ENCODE measurements at regions not wholly inside any gene's neighbourhood (a gene's known extent, or its start where the extent isn't known, plus 50 kb on each side); places are given as distances from the start of the nearest gene placed in this dataset.

DNA sequence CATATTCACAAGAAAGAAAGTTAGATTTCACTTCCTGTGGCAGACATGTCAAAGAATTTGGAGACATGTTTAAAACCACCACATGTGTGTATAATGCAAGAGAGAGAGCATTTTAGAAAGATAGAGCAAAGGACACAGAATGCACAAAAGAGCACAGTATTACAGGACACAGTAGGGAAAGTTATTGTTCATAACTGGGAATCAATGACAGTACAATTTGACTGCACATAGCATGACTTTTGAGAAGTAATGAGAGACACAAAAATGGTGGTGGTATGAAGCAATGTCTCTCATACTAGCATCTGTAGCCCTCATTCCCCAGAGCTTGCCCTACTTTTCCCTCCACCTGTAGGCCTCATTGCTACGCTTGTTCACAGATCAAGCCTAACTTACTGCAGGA lies 499.2 kb downstream of the PTPRC start:
- no TSS peak for BruUV-seq (replicated peaks)
- intact Hi-C loops (cut with micrococcal nuclease; ENCODE audit: unreplicated experiment): no loop called here
- no peak for DNase-seq (ENCODE audit: low spot score)
- H3K27ac ChIP-seq (ENCODE audit: low read depth, low read length, poor library complexity, severe bottlenecking): no peak overlapping the region
- H3K4me3 ChIP-seq (ENCODE audit: low read depth, low read length, poor library complexity, severe bottlenecking): no peak overlapping the region
- H3K4me1 ChIP-seq (ENCODE audit: insufficient read depth, low read length, poor library complexity, severe bottlenecking): no peaks in the 10 kb centered on the region
- no peaks in the 10 kb centered on the region for H3K36me3 ChIP-seq (ENCODE audit: insufficient read depth, low read length, poor library complexity, severe bottlenecking)
- TF ChIP-seq, protein P1, sequence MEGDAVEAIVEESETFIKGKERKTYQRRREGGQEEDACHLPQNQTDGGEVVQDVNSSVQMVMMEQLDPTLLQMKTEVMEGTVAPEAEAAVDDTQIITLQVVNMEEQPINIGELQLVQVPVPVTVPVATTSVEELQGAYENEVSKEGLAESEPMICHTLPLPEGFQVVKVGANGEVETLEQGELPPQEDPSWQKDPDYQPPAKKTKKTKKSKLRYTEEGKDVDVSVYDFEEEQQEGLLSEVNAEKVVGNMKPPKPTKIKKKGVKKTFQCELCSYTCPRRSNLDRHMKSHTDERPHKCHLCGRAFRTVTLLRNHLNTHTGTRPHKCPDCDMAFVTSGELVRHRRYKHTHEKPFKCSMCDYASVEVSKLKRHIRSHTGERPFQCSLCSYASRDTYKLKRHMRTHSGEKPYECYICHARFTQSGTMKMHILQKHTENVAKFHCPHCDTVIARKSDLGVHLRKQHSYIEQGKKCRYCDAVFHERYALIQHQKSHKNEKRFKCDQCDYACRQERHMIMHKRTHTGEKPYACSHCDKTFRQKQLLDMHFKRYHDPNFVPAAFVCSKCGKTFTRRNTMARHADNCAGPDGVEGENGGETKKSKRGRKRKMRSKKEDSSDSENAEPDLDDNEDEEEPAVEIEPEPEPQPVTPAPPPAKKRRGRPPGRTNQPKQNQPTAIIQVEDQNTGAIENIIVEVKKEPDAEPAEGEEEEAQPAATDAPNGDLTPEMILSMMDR (conservative IDR thresholded peaks at IDR 0.05; ENCODE audit: low read depth, low read length): no peak
- TF ChIP-seq EZH2 (IDR thresholded peaks at IDR 0.05; ENCODE audit: borderline replicate concordance, low read depth, low read length, poor library complexity, severe bottlenecking): no peak
- CTCF ChIA-PET: no interaction called here
- POLR2A ChIA-PET (ENCODE audit: low non-redundant PET): no interaction called here
- no peaks in the 10 kb centered on the region for H3K9me3 ChIP-seq (ENCODE audit: low read depth, low read length, poor library complexity, severe bottlenecking)
- H3K27me3 ChIP-seq (replicated peaks; ENCODE audit: insufficient read depth, low read depth, low read length, poor library complexity): no peaks in the 10 kb centered on the region

DNA sequence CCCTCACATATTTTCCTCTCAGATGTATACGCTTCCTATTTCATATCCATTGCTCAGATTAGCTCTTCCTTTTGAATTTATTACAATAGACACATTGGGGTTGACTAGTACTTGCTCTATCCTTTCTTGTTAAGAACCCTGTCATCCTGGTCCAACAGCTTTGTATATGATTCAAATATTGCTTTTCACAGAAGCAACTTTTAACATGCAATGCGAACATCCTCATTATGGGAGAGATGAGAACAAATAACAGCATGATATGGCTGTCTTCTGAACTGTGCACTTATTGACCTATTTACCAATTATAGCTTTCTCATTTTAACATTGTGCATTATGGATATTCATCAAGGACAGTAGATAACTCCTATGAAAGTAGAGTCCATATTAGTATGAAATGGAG lies 510.8 kb downstream of the PTPRC start:
- CTCF ChIA-PET: no interaction called here
- Histone ChIP-seq H3K36me3 (ENCODE audit: insufficient read depth, low read length, poor library complexity, severe bottlenecking) (no peaks in the 10 kb centered on the region), H3K27me3 (replicated peaks; ENCODE audit: insufficient read depth, low read depth, low read length, poor library complexity) (no peaks in the 10 kb centered on the region), H3K4me3 (ENCODE audit: low read depth, low read length, poor library complexity, severe bottlenecking) (no peak overlapping the region), H3K4me1 (ENCODE audit: insufficient read depth, low read length, poor library complexity, severe bottlenecking) (peaks cover 63% of the 10 kb centered on the region), H3K9me3 (ENCODE audit: low read depth, low read length, poor library complexity, severe bottlenecking) (no peaks in the 10 kb centered on the region), H3K27ac (ENCODE audit: low read depth, low read length, poor library complexity, severe bottlenecking) (peak overlapping the region; percentile 100)
- TF ChIP-seq, protein P1 (conservative IDR thresholded peaks at IDR 0.05; ENCODE audit: low read depth, low read length): no peak
- no peak for TF ChIP-seq EZH2 (IDR thresholded peaks at IDR 0.05; ENCODE audit: borderline replicate concordance, low read depth, low read length, poor library complexity, severe bottlenecking)
- POLR2A ChIA-PET (ENCODE audit: low non-redundant PET): no interaction called here
- BruUV-seq (replicated peaks): no TSS peak
- intact Hi-C loops (cut with micrococcal nuclease; ENCODE audit: unreplicated experiment): no loop called here
- DNase-seq (ENCODE audit: low spot score): no peak

DNA sequence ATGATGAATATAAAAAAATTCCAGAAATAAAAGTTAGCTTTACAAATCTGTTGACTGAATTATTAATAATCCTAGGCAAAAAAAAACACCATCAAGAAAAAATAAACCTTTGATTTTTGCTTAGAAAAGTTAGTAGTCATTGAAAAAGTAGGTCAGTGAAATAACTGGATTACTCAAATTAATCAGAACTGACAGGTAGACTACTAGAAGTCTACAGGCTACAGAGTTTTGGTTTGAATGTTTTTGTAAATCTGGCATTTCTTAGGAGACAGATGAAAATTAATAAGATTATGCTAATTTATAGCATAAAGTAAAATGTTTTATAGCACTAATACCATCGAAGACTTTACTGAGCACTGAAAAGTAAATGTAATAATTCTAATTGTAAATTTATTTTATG lies 511.9 kb downstream of the PTPRC start:
- no peak for TF ChIP-seq EZH2 (IDR thresholded peaks at IDR 0.05; ENCODE audit: borderline replicate concordance, low read depth, low read length, poor library complexity, severe bottlenecking)
- TF ChIP-seq, protein P1 (conservative IDR thresholded peaks at IDR 0.05; ENCODE audit: low read depth, low read length): no peak
- Histone ChIP-seq H3K9me3 (ENCODE audit: low read depth, low read length, poor library complexity, severe bottlenecking) (no peaks in the 10 kb centered on the region), H3K4me3 (ENCODE audit: low read depth, low read length, poor library complexity, severe bottlenecking) (peak overlapping the region; percentile 27), H3K4me1 (ENCODE audit: insufficient read depth, low read length, poor library complexity, severe bottlenecking) (peaks cover 66% of the 10 kb centered on the region), H3K27ac (ENCODE audit: low read depth, low read length, poor library complexity, severe bottlenecking) (peak overlapping the region; percentile 100), H3K36me3 (ENCODE audit: insufficient read depth, low read length, poor library complexity, severe bottlenecking) (peaks cover 5% of the 10 kb centered on the region), H3K27me3 (replicated peaks; ENCODE audit: insufficient read depth, low read depth, low read length, poor library complexity) (no peaks in the 10 kb centered on the region)
- no TSS peak for BruUV-seq (replicated peaks)
- ChIA-PET CTCF (no interaction called here), POLR2A (ENCODE audit: low non-redundant PET) (no interaction called here)
- intact Hi-C loops (cut with micrococcal nuclease; ENCODE audit: unreplicated experiment): loop anchor here (2.0 kb wide), 1 partner anchor 252 kb away; no protein-coding TSS in a partner anchor
- DNase-seq (ENCODE audit: low spot score): no peak

All from A673 (cell line).